Neural cell (in vitro differentiated cells): ENCODE measurements at regions not wholly inside any gene's neighbourhood (a gene's known extent, or its start where the extent isn't known, plus 50 kb on each side); places are given as distances from the start of the nearest gene placed in this dataset.

Experiments
- H2AFZ ChIP-seq: fragments of 200-600, 300-800 bp; sonication (generic), shearing (Covaris generic); 2 replicates; pipeline ENCODE4 v1.6.0; 2014; ENCODE audit warnings: low read depth, mild to moderate bottlenecking, antibody characterized with exemption, low read length, moderate library complexity
- H3F3A ChIP-seq: fragments of 200-600 bp; shearing (Covaris generic); 2 replicates; pipeline ENCODE4 v1.6.1; 2016; ENCODE audit warnings: mild to moderate bottlenecking, moderate library complexity, mixed read lengths, antibody characterized with exemption, low read length; ENCODE audit not compliant: insufficient read depth, poor library complexity, severe bottlenecking
- H3K27ac ChIP-seq: fragments of 200-600, 300-800 bp; sonication (generic), shearing (Covaris generic); 2 replicates; pipeline ENCODE4 v1.5.1; 2014; ENCODE audit warnings: mild to moderate bottlenecking, low read length, moderate library complexity
- H3K27me3 ChIP-seq: fragments of 300-800, 200-600 bp; sonication (generic), shearing (Covaris generic); 2 replicates; pipeline ENCODE4 v1.6.0; 2014; ENCODE audit warnings: mild to moderate bottlenecking, low read depth, low read length, moderate library complexity; ENCODE audit not compliant: insufficient read depth
- H3K36me3 ChIP-seq: fragments of 300-800, 200-600 bp; sonication (generic), shearing (Covaris generic); 2 replicates; pipeline ENCODE4 v1.5.1; 2014; ENCODE audit warnings: mild to moderate bottlenecking, antibody characterized with exemption, low read length, moderate library complexity; ENCODE audit not compliant: insufficient read depth
- H3K4me2 ChIP-seq: fragments of 300-800, 200-600 bp; sonication (generic), shearing (Covaris generic); 2 replicates; pipeline ENCODE4 v1.6.0; 2014; ENCODE audit warnings: mild to moderate bottlenecking, low read length
- H3K4me3 ChIP-seq: fragments of 300-800, 200-600 bp; sonication (generic), shearing (Covaris generic); 2 replicates; pipeline ENCODE4 v1.5.1; 2014; ENCODE audit warnings: mild to moderate bottlenecking, low read length, moderate library complexity
- H3K79me2 ChIP-seq: fragments of 200-600 bp; shearing (Covaris generic); replicated peaks from 2 replicates; pipeline ENCODE4 v1.6.0; 2014; ENCODE audit warnings: mild to moderate bottlenecking, low read length, moderate library complexity; ENCODE audit not compliant: insufficient read depth
- H3K9ac ChIP-seq: fragments of 300-800, 200-600 bp; sonication (generic), shearing (Covaris generic); 2 replicates; pipeline ENCODE4 v1.6.1; 2016; ENCODE audit warnings: mild to moderate bottlenecking, low read length, mixed read lengths
- H3K9me2 ChIP-seq: fragments of 200-600 bp; shearing (Covaris generic); 2 replicates; pipeline ENCODE4 v1.6.1; 2016; ENCODE audit warnings: mild to moderate bottlenecking, low read length, mixed read lengths; ENCODE audit not compliant: insufficient read depth
- H3K9me3 ChIP-seq: fragments of 200-600, 300-800 bp; sonication (generic), shearing (Covaris generic); 2 replicates; pipeline ENCODE4 v1.6.1; 2016; ENCODE audit warnings: mild to moderate bottlenecking, mixed run types, low read length, moderate library complexity, mixed read lengths
- H4K20me1 ChIP-seq: fragments of 200-600 bp; shearing (Covaris generic); 2 replicates; pipeline ENCODE4 v1.6.1; 2016; ENCODE audit warnings: mild to moderate bottlenecking, mixed run types; ENCODE audit not compliant: insufficient read depth
- CTCF ChIP-seq: fragments of 450-650 bp; IDR thresholded peaks from 2 replicates; pipeline ENCODE4 v1.5.1; 2014; ENCODE audit warnings: antibody characterized with exemption, mild to moderate bottlenecking, moderate library complexity; ENCODE audit not compliant: poor library complexity, severe bottlenecking
- EP300 ChIP-seq: fragments of 450-650 bp; conservative IDR thresholded peaks from 2 replicates; pipeline ENCODE4 v1.6.1; 2014; ENCODE audit warnings: antibody characterized with exemption, mild to moderate bottlenecking, moderate library complexity; ENCODE audit not compliant: poor library complexity, severe bottlenecking
- EZH2 ChIP-seq: fragments of 200-600, 300-800 bp; shearing (Covaris generic), sonication (generic); IDR thresholded peaks from 2 replicates; pipeline ENCODE4 v1.6.1; 2014; ENCODE audit warnings: antibody characterized with exemption, low read length, borderline replicate concordance, mild to moderate bottlenecking; ENCODE audit not compliant: insufficient read depth, poor library complexity, severe bottlenecking
- MXI1 ChIP-seq: fragments of 450-650 bp; conservative IDR thresholded peaks from 2 replicates; pipeline ENCODE4 v1.6.1; 2014; ENCODE audit warnings: antibody characterized with exemption, mild to moderate bottlenecking; ENCODE audit not compliant: poor library complexity, severe bottlenecking
- POLR2AphosphoS5 ChIP-seq: IDR thresholded peaks from 2 replicates; pipeline ENCODE4 v1.6.1; 2012
- RAD21 ChIP-seq: fragments of 450-650 bp; conservative IDR thresholded peaks from 2 replicates; pipeline ENCODE4 v1.6.1; 2014; ENCODE audit warnings: antibody characterized with exemption, mild to moderate bottlenecking, moderate library complexity
- SMC3 ChIP-seq: fragments of 450-650 bp; conservative IDR thresholded peaks from 2 replicates; pipeline ENCODE4 v1.6.1; 2014; ENCODE audit warnings: antibody characterized with exemption, mild to moderate bottlenecking, moderate library complexity; ENCODE audit not compliant: poor library complexity
- TAF1 ChIP-seq: IDR thresholded peaks from 2 replicates; pipeline ENCODE4 v1.6.1; 2012; ENCODE audit warnings: low read depth
- TF ChIP-seq, protein P1 (sequence below): IDR thresholded peaks from 2 replicates; pipeline ENCODE4 v1.6.1; 2012; ENCODE audit warnings: borderline replicate concordance

DNA sequence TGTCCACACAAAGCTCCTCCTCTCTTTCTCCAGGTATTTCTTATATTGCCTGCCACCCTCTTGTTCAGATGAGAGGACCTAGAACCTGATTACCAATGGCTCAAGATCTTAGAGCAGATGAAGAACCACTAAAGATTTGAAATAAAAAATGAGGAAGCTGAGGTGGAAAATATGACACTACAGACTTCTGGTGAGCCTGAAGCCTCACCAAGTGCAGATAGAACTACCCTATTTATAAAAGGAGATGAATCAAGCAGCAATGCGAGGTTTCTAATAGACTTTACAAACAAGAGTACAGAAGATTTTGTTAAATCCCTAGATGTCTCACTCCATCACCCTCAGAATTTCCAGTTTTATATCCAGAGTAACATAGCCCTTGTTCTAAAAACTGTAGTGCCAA, 345.8 kb downstream of the TBC1D4 start:
- Histone ChIP-seq H3K36me3 (no peaks in the 10 kb centered on the region), H3K9ac (no peak overlapping the region)

GRCh38 chr13:75135325-75135825, 346.6 kb downstream of the TBC1D4 start:
- H3K27me3 ChIP-seq: no peaks in the 10 kb centered on the region
- TF ChIP-seq MXI1: no peak
- no peak for TF ChIP-seq EP300
- no peak for TF ChIP-seq SMC3
- no peak for TF ChIP-seq RAD21
- TF ChIP-seq TAF1: no peak
- TF ChIP-seq EZH2: no peak
- no peak for TF ChIP-seq POLR2AphosphoS5
- TF ChIP-seq, protein P1, sequence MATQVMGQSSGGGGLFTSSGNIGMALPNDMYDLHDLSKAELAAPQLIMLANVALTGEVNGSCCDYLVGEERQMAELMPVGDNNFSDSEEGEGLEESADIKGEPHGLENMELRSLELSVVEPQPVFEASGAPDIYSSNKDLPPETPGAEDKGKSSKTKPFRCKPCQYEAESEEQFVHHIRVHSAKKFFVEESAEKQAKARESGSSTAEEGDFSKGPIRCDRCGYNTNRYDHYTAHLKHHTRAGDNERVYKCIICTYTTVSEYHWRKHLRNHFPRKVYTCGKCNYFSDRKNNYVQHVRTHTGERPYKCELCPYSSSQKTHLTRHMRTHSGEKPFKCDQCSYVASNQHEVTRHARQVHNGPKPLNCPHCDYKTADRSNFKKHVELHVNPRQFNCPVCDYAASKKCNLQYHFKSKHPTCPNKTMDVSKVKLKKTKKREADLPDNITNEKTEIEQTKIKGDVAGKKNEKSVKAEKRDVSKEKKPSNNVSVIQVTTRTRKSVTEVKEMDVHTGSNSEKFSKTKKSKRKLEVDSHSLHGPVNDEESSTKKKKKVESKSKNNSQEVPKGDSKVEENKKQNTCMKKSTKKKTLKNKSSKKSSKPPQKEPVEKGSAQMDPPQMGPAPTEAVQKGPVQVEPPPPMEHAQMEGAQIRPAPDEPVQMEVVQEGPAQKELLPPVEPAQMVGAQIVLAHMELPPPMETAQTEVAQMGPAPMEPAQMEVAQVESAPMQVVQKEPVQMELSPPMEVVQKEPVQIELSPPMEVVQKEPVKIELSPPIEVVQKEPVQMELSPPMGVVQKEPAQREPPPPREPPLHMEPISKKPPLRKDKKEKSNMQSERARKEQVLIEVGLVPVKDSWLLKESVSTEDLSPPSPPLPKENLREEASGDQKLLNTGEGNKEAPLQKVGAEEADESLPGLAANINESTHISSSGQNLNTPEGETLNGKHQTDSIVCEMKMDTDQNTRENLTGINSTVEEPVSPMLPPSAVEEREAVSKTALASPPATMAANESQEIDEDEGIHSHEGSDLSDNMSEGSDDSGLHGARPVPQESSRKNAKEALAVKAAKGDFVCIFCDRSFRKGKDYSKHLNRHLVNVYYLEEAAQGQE: no peak
- TF ChIP-seq CTCF: no peak
- H3K27ac ChIP-seq: no peak overlapping the region
- H3K79me2 ChIP-seq: no peaks in the 10 kb centered on the region
- no peaks in the 10 kb centered on the region for H3K9me2 ChIP-seq
- no peaks in the 10 kb centered on the region for H4K20me1 ChIP-seq
- no peak overlapping the region for H3K4me3 ChIP-seq
- no peaks in the 10 kb centered on the region for H3K9me3 ChIP-seq
- H3K9ac ChIP-seq: no peak overlapping the region
- H3K4me2 ChIP-seq: no peak overlapping the region
- H3F3A ChIP-seq: no peaks in the 10 kb centered on the region
- no peaks in the 10 kb centered on the region for H3K36me3 ChIP-seq
- H2AFZ ChIP-seq: no peak overlapping the region

More for the DNA sequence above, 345.8 kb downstream of the TBC1D4 start:
- H3K4me3 ChIP-seq: no peak overlapping the region
- H3K4me2 ChIP-seq: no peak overlapping the region
- H3K79me2 ChIP-seq: no peaks in the 10 kb centered on the region
- no peaks in the 10 kb centered on the region for H3K27me3 ChIP-seq
- no peak overlapping the region for H2AFZ ChIP-seq
- H3F3A ChIP-seq: no peaks in the 10 kb centered on the region
- H3K9me2 ChIP-seq: no peaks in the 10 kb centered on the region
- TF ChIP-seq SMC3 (no peak), CTCF (no peak), TAF1 (no peak), POLR2AphosphoS5 (no peak), RAD21 (no peak), MXI1 (no peak), EZH2 (no peak), EP300 (no peak)
- TF ChIP-seq, protein P1: no peak
- no peaks in the 10 kb centered on the region for H3K9me3 ChIP-seq
- H3K27ac ChIP-seq: no peak overlapping the region
- no peaks in the 10 kb centered on the region for H4K20me1 ChIP-seq
